Neural cell (in vitro differentiated cells): ENCODE measurements at regions not wholly inside any gene's neighbourhood (a gene's known extent, or its start where the extent isn't known, plus 50 kb on each side); places are given as distances from the start of the nearest gene placed in this dataset.

Experiments used
- CTCF ChIP-seq: fragments of 450-650 bp; IDR thresholded peaks from 2 replicates; pipeline ENCODE4 v1.5.1; 2014; ENCODE audit warnings: antibody characterized with exemption, mild to moderate bottlenecking, moderate library complexity; ENCODE audit not compliant: poor library complexity, severe bottlenecking
- EP300 ChIP-seq: fragments of 450-650 bp; conservative IDR thresholded peaks from 2 replicates; pipeline ENCODE4 v1.6.1; 2014; ENCODE audit warnings: antibody characterized with exemption, mild to moderate bottlenecking, moderate library complexity; ENCODE audit not compliant: poor library complexity, severe bottlenecking
- EZH2 ChIP-seq: fragments of 200-600, 300-800 bp; shearing (Covaris generic), sonication (generic); IDR thresholded peaks from 2 replicates; pipeline ENCODE4 v1.6.1; 2014; ENCODE audit warnings: antibody characterized with exemption, low read length, borderline replicate concordance, mild to moderate bottlenecking; ENCODE audit not compliant: insufficient read depth, poor library complexity, severe bottlenecking
- POLR2AphosphoS5 ChIP-seq: IDR thresholded peaks from 2 replicates; pipeline ENCODE4 v1.6.1; 2012
- RAD21 ChIP-seq: fragments of 450-650 bp; conservative IDR thresholded peaks from 2 replicates; pipeline ENCODE4 v1.6.1; 2014; ENCODE audit warnings: antibody characterized with exemption, mild to moderate bottlenecking, moderate library complexity
- REST ChIP-seq: IDR thresholded peaks from 2 replicates; pipeline ENCODE4 v1.6.1; 2012; ENCODE audit warnings: borderline replicate concordance
- TAF1 ChIP-seq: IDR thresholded peaks from 2 replicates; pipeline ENCODE4 v1.6.1; 2012; ENCODE audit warnings: low read depth

- TF ChIP-seq CTCF (no peak), EP300 (no peak), POLR2AphosphoS5 (no peak), EZH2 (no peak), TAF1 (no peak), RAD21 (no peak), REST (no peak)
These were observed 100.1 kb upstream of the PLSCR5 start for GRCh38 chr3:146705225-146705624.
